Endothelial cell of umbilical vein (primary cell): ENCODE measurements at regions not wholly inside any gene's neighbourhood (a gene's known extent, or its start where the extent isn't known, plus 50 kb on each side); places are given as distances from the start of the nearest gene placed in this dataset.

Source experiments
- EZH2 ChIP-seq: IDR thresholded peaks from 2 replicates; pipeline ENCODE4 v1.6.1; 2012; ENCODE audit warnings: borderline replicate concordance, low read depth, mild to moderate bottlenecking, moderate library complexity, low read length, inconsistent platforms; ENCODE audit not compliant: severe bottlenecking
- JUN ChIP-seq: IDR thresholded peaks from 2 replicates; pipeline ENCODE4 v1.6.1; 2011; ENCODE audit warnings: borderline replicate concordance, low read depth; ENCODE audit not compliant: insufficient read length, insufficient read depth
- POLR2A ChIP-seq: IDR thresholded peaks from 2 replicates; pipeline ENCODE4 v1.6.1; 2012; ENCODE audit warnings: low read depth, mild to moderate bottlenecking, control low read depth, low read length
- TF ChIP-seq, protein P1 (sequence below), 2 donors: IDR thresholded peaks; 1 replicate in 1 of 2; 2 replicates in 1 of 2; pipeline ENCODE4 v1.5.1; 2011; ENCODE audit warnings: low read length in 2 of 2, mild to moderate bottlenecking in 2 of 2, moderate library complexity in 2 of 2, control low read depth in 1 of 2, inconsistent platforms in 1 of 2, low read depth in 1 of 2; ENCODE audit not compliant: insufficient read depth in 1 of 2; ENCODE audit errors: extremely low read depth in 1 of 2

- TF ChIP-seq, protein P1, sequence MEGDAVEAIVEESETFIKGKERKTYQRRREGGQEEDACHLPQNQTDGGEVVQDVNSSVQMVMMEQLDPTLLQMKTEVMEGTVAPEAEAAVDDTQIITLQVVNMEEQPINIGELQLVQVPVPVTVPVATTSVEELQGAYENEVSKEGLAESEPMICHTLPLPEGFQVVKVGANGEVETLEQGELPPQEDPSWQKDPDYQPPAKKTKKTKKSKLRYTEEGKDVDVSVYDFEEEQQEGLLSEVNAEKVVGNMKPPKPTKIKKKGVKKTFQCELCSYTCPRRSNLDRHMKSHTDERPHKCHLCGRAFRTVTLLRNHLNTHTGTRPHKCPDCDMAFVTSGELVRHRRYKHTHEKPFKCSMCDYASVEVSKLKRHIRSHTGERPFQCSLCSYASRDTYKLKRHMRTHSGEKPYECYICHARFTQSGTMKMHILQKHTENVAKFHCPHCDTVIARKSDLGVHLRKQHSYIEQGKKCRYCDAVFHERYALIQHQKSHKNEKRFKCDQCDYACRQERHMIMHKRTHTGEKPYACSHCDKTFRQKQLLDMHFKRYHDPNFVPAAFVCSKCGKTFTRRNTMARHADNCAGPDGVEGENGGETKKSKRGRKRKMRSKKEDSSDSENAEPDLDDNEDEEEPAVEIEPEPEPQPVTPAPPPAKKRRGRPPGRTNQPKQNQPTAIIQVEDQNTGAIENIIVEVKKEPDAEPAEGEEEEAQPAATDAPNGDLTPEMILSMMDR (IDR thresholded peaks at IDR 0.05; ENCODE audit: extremely low read depth in 1 of 2, insufficient read depth in 1 of 2, low read depth in 1 of 2, low read length in 2 of 2) = no peak
- TF ChIP-seq JUN (no peak), POLR2A (no peak), EZH2 (no peak)
Observed at GRCh38 chr12:68998041-68998440, 65.1 kb upstream of the CPM start.
